ENCODE measurements at regions not wholly inside any gene's neighbourhood (a gene's known extent, or its start where the extent isn't known, plus 50 kb on each side); places are given as distances from the start of the nearest gene placed in this dataset.

- Histone ChIP-seq H2AFZ (ENCODE audit: low read length) (no peak overlapping the region), H3K36me3 (ENCODE audit: control insufficient read depth, insufficient read depth, low read length) (no peaks in the 10 kb centered on the region), H3K4me2 (ENCODE audit: extremely low read depth, insufficient read depth, low read length) (no peak overlapping the region), H4K20me1 (ENCODE audit: control insufficient read depth, extremely low read depth, insufficient read depth, low read length) (no peaks in the 10 kb centered on the region), H3K9me3 (ENCODE audit: control insufficient read depth, insufficient read depth, low read depth, low read length) (no peaks in the 10 kb centered on the region), H3K9ac (ENCODE audit: insufficient read depth, low read length) (no peak overlapping the region), H3K4me1 (ENCODE audit: control insufficient read depth, extremely low read depth, insufficient read depth, low read length) (no peaks in the 10 kb centered on the region), H3K4me3 (replicated peaks in 1 of 4; ENCODE audit: control extremely low read depth in 1 of 4, insufficient read depth in 1 of 4, low read depth in 3 of 4, low read length in 4 of 4) (no peak overlapping the region), H3K79me2 (ENCODE audit: control insufficient read depth, insufficient read depth, low read length) (no peaks in the 10 kb centered on the region), H3K27me3 (ENCODE audit: control insufficient read depth, insufficient read depth, low read length) (no peaks in the 10 kb centered on the region), H3K27ac (ENCODE audit: insufficient read depth, low read length) (no peak overlapping the region)
- no peak for DNase-seq (ENCODE audit: low read depth in 2 of 2)
- TF ChIP-seq EZH2 (IDR thresholded peaks at IDR 0.05; ENCODE audit: low read length, missing control alignments) (no peak), CTCF (conservative IDR thresholded peaks at IDR 0.05 in 1 of 2, IDR thresholded peaks at IDR 0.05 in 1 of 2; ENCODE audit: low read depth in 1 of 2, low read length in 2 of 2) (no peak)
Measured at GRCh38 chr1:67482733-67483482, 52.7 kb upstream of the SERBP1 start.

- H3K4me1 ChIP-seq (ENCODE audit: control insufficient read depth, extremely low read depth, insufficient read depth, low read length): no peaks in the 10 kb centered on the region
- no peak overlapping the region for H3K27ac ChIP-seq (ENCODE audit: insufficient read depth, low read length)
- no peak overlapping the region for H3K9ac ChIP-seq (ENCODE audit: insufficient read depth, low read length)
- TF ChIP-seq CTCF (conservative IDR thresholded peaks at IDR 0.05 in 1 of 2, IDR thresholded peaks at IDR 0.05 in 1 of 2; ENCODE audit: low read depth in 1 of 2, low read length in 2 of 2) (no peak), EZH2 (IDR thresholded peaks at IDR 0.05; ENCODE audit: low read length, missing control alignments) (no peak)
- H2AFZ ChIP-seq (ENCODE audit: low read length): no peak overlapping the region
- H3K9me3 ChIP-seq (ENCODE audit: control insufficient read depth, insufficient read depth, low read depth, low read length): no peaks in the 10 kb centered on the region
- H3K36me3 ChIP-seq (ENCODE audit: control insufficient read depth, insufficient read depth, low read length): no peaks in the 10 kb centered on the region
- DNase-seq (ENCODE audit: low read depth in 2 of 2): peak in 1 of 2 donors; percentile 3
- H3K79me2 ChIP-seq (ENCODE audit: control insufficient read depth, insufficient read depth, low read length): no peaks in the 10 kb centered on the region
- H3K4me3 ChIP-seq (replicated peaks in 1 of 4; ENCODE audit: control extremely low read depth in 1 of 4, insufficient read depth in 1 of 4, low read depth in 3 of 4, low read length in 4 of 4): no peak overlapping the region
- no peaks in the 10 kb centered on the region for H3K27me3 ChIP-seq (ENCODE audit: control insufficient read depth, insufficient read depth, low read length)
- H3K4me2 ChIP-seq (ENCODE audit: extremely low read depth, insufficient read depth, low read length): no peak overlapping the region
- no peaks in the 10 kb centered on the region for H4K20me1 ChIP-seq (ENCODE audit: control insufficient read depth, extremely low read depth, insufficient read depth, low read length)
Measured at GRCh38 chr1:67484492-67484891, 54.3 kb upstream of the SERBP1 start.

- Histone ChIP-seq H3K4me3 (replicated peaks in 1 of 4; ENCODE audit: control extremely low read depth in 1 of 4, insufficient read depth in 1 of 4, low read depth in 3 of 4, low read length in 4 of 4) (no peak overlapping the region), H3K9me3 (ENCODE audit: control insufficient read depth, insufficient read depth, low read depth, low read length) (no peaks in the 10 kb centered on the region), H3K4me2 (ENCODE audit: extremely low read depth, insufficient read depth, low read length) (no peak overlapping the region), H3K27me3 (ENCODE audit: control insufficient read depth, insufficient read depth, low read length) (no peaks in the 10 kb centered on the region), H2AFZ (ENCODE audit: low read length) (no peak overlapping the region), H3K79me2 (ENCODE audit: control insufficient read depth, insufficient read depth, low read length) (no peaks in the 10 kb centered on the region), H3K9ac (ENCODE audit: insufficient read depth, low read length) (no peak overlapping the region), H3K36me3 (ENCODE audit: control insufficient read depth, insufficient read depth, low read length) (no peaks in the 10 kb centered on the region), H4K20me1 (ENCODE audit: control insufficient read depth, extremely low read depth, insufficient read depth, low read length) (no peaks in the 10 kb centered on the region), H3K27ac (ENCODE audit: insufficient read depth, low read length) (no peak overlapping the region), H3K4me1 (ENCODE audit: control insufficient read depth, extremely low read depth, insufficient read depth, low read length) (no peaks in the 10 kb centered on the region)
- peak in 1 of 2 donors; percentile 36 for DNase-seq (ENCODE audit: low read depth in 2 of 2)
- no peak for TF ChIP-seq EZH2 (IDR thresholded peaks at IDR 0.05; ENCODE audit: low read length, missing control alignments)
Measured at GRCh38 chr1:67485046-67485811, 55.0 kb upstream of the SERBP1 start.

Measured in fibroblast of lung (primary cell).